ENCODE measurements at regions not wholly inside any gene's neighbourhood (a gene's known extent, or its start where the extent isn't known, plus 50 kb on each side); places are given as distances from the start of the nearest gene placed in this dataset.
A peak's percentile ranks its signal among the peaks of the same experiment; 100 is the strongest.

- Mint-ChIP-seq H3K4me3 (peak overlapping the region in 2 of 8 donors; percentile 83 to 84), H3K36me3 (no peaks in the 10 kb centered on the region), H3K9me3 (no peaks in the 10 kb centered on the region), H3K27me3 (no peaks in the 10 kb centered on the region), H3K27ac (peak overlapping the region in 1 of 7 donors; percentile 35), H3K4me1 (peaks cover 0 to 4% (median 0%) of the 10 kb centered on the region in 4 donors)
- ChIA-PET POLR2A (ENCODE audit: partially characterized antibody) (no interaction called here), CTCF (ENCODE audit: partially characterized antibody) (no interaction called here)
- DNase-seq: no peak
- Histone ChIP-seq H3K4me1 (ENCODE audit: insufficient read depth, low read length) (no peaks in the 10 kb centered on the region), H3K9me3 (ENCODE audit: control insufficient read depth in 1 of 2, low read length in 2 of 2) (no peaks in the 10 kb centered on the region), H3K4me3 (ENCODE audit: low read length in 2 of 2) (no peak overlapping the region), H3K27ac (ENCODE audit: low read depth, low read length) (no peak overlapping the region), H3K36me3 (ENCODE audit: insufficient read depth, low read length) (no peaks in the 10 kb centered on the region), H3K27me3 (ENCODE audit: insufficient read depth, low read length) (no peaks in the 10 kb centered on the region)
- intact Hi-C loops (cut with micrococcal nuclease): no loop called here
These were observed 244.5 kb downstream of the DDX3Y start for GRCh38 chrY:13149148-13149547.

- Mint-ChIP-seq H3K4me3 (no peak overlapping the region), H3K27ac (no peak overlapping the region), H3K27me3 (peaks cover 0 to 3% of the 10 kb centered on the region in 2 donors), H3K9me3 (peaks cover 0 to 3% (median 0%) of the 10 kb centered on the region in 8 donors), H3K36me3 (no peaks in the 10 kb centered on the region), H3K4me1 (no peaks in the 10 kb centered on the region)
- no peak overlapping the region for H3K4me3 ChIP-seq (ENCODE audit: low read length in 2 of 2)
- no peak overlapping the region for H3K27ac ChIP-seq (ENCODE audit: low read depth, low read length)
- no peaks in the 10 kb centered on the region for H3K9me3 ChIP-seq (ENCODE audit: control insufficient read depth in 1 of 2, low read length in 2 of 2)
- POLR2A ChIA-PET (ENCODE audit: partially characterized antibody): no interaction called here
- no peaks in the 10 kb centered on the region for H3K4me1 ChIP-seq (ENCODE audit: insufficient read depth, low read length)
- H3K27me3 ChIP-seq (ENCODE audit: insufficient read depth, low read length): no peaks in the 10 kb centered on the region
- H3K36me3 ChIP-seq (ENCODE audit: insufficient read depth, low read length): no peaks in the 10 kb centered on the region
- CTCF ChIA-PET (ENCODE audit: partially characterized antibody): no interaction called here
- intact Hi-C loops (cut with micrococcal nuclease): no loop called here
- DNase-seq: no peak
These were observed 263.0 kb downstream of the DDX3Y start for GRCh38 chrY:13167698-13168097.

- Histone ChIP-seq H3K4me3 (ENCODE audit: low read length in 2 of 2) (no peak overlapping the region), H3K36me3 (ENCODE audit: insufficient read depth, low read length) (no peaks in the 10 kb centered on the region), H3K9me3 (ENCODE audit: control insufficient read depth in 1 of 2, low read length in 2 of 2) (no peaks in the 10 kb centered on the region), H3K27me3 (ENCODE audit: insufficient read depth, low read length) (no peaks in the 10 kb centered on the region), H3K27ac (ENCODE audit: low read depth, low read length) (no peak overlapping the region), H3K4me1 (ENCODE audit: insufficient read depth, low read length) (no peaks in the 10 kb centered on the region)
- ChIA-PET CTCF (ENCODE audit: partially characterized antibody) (no interaction called here), POLR2A (ENCODE audit: partially characterized antibody) (no interaction called here)
- peaks cover 0 to under 1% (median 0%) of the 10 kb centered on the region in 8 donors for H3K9me3 Mint-ChIP-seq
- peaks cover 0 to 3% of the 10 kb centered on the region in 2 donors for H3K27me3 Mint-ChIP-seq
- DNase-seq: no peak
- no peaks in the 10 kb centered on the region for H3K4me1 Mint-ChIP-seq
- H3K36me3 Mint-ChIP-seq: no peaks in the 10 kb centered on the region
- no peak overlapping the region for H3K4me3 Mint-ChIP-seq
- intact Hi-C loops (cut with micrococcal nuclease): no loop called here
- no peak overlapping the region for H3K27ac Mint-ChIP-seq
These were observed 263.6 kb downstream of the DDX3Y start for GRCh38 chrY:13168257-13168656.
